Neural progenitor cell (in vitro differentiated cells): ENCODE measurements at regions not wholly inside any gene's neighbourhood (a gene's known extent, or its start where the extent isn't known, plus 50 kb on each side); places are given as distances from the start of the nearest gene placed in this dataset.
A peak's percentile ranks its signal among the peaks of the same experiment; 100 is the strongest.

ENCODE experiments used
- DNase-seq: peaks from one replicate; pipeline ENCODE4 v3.0.0-alpha.2; 2016; ENCODE audit warnings: low spot score
- H2AFZ ChIP-seq: fragments of 200-600 bp; sonication (generic); replicated peaks from 2 replicates; pipeline ENCODE4 v1.6.1; 2016; ENCODE audit warnings: antibody characterized with exemption
- H3F3A ChIP-seq: fragments of 200-600 bp; sonication (generic); 2 replicates; pipeline ENCODE4 v1.6.1; 2016; ENCODE audit warnings: antibody characterized with exemption, low read depth
- H3K27ac ChIP-seq: fragments of 200-600 bp; sonication (generic); 2 replicates; pipeline ENCODE4 v1.5.1; 2016; ENCODE audit warnings: mild to moderate bottlenecking
- H3K27me3 ChIP-seq: fragments of 200-600 bp; sonication (generic); 2 replicates; pipeline ENCODE4 v1.6.1; 2016; ENCODE audit warnings: mild to moderate bottlenecking, moderate library complexity
- H3K36me3 ChIP-seq: fragments of 200-600 bp; sonication (generic); 2 replicates; pipeline ENCODE4 v1.5.1; 2016
- H3K4me1 ChIP-seq: fragments of 200-600 bp; sonication (generic); 2 replicates; pipeline ENCODE4 v1.6.1; 2016; ENCODE audit warnings: mixed run types
- H3K4me2 ChIP-seq: fragments of 200-600 bp; sonication (generic); 2 replicates; pipeline ENCODE4 v1.6.1; 2016
- H3K4me3 ChIP-seq: fragments of 200-600 bp; sonication (generic); 2 replicates; pipeline ENCODE4 v1.5.1; 2016
- H3K79me2 ChIP-seq: fragments of 200-600 bp; sonication (generic); 2 replicates; pipeline ENCODE4 v1.6.1; 2016; ENCODE audit warnings: low read depth
- H3K9ac ChIP-seq: fragments of 200-600 bp; sonication (generic); 2 replicates; pipeline ENCODE4 v1.6.1; 2016
- H3K9me3 ChIP-seq: fragments of 200-600 bp; sonication (generic); 2 replicates; pipeline ENCODE4 v1.5.1; 2016; ENCODE audit warnings: low read depth
- H4K20me1 ChIP-seq: fragments of 200-600 bp; sonication (generic); 2 replicates; pipeline ENCODE4 v1.6.1; 2016; ENCODE audit warnings: low read depth
- H3K27ac Mint-ChIP-seq: 3 replicates; pipeline ENCODE4 v1.8.0; 2021; ENCODE audit warnings: mixed read lengths
- H3K27me3 Mint-ChIP-seq: 2 replicates; pipeline ENCODE4 v1.8.0; 2022; ENCODE audit warnings: low read depth, mild to moderate bottlenecking, inconsistent platforms, moderate library complexity, mixed read lengths; ENCODE audit not compliant: insufficient read depth
- H3K36me3 Mint-ChIP-seq: 3 replicates; pipeline ENCODE4 v1.8.0; 2021; ENCODE audit warnings: mixed read lengths
- H3K4me1 Mint-ChIP-seq: 3 replicates; pipeline ENCODE4 v1.8.0; 2021; ENCODE audit warnings: mixed read lengths
- H3K4me3 Mint-ChIP-seq: 3 replicates; pipeline ENCODE4 v1.8.0; 2021; ENCODE audit warnings: mild to moderate bottlenecking, moderate library complexity, mixed read lengths
- H3K9me3 Mint-ChIP-seq: 3 replicates; pipeline ENCODE4 v1.8.0; 2020; ENCODE audit warnings: mixed read lengths
- CTCF ChIP-seq: fragments of 200-600 bp; sonication (generic); IDR thresholded peaks from 2 replicates; pipeline ENCODE4 v1.5.1; 2017; ENCODE audit warnings: antibody characterized with exemption, mild to moderate bottlenecking
- EZH2 ChIP-seq: fragments of 200-600 bp; sonication (generic); IDR thresholded peaks from 2 replicates; pipeline ENCODE4 v1.6.1; 2017; ENCODE audit warnings: antibody characterized with exemption, mild to moderate bottlenecking, moderate library complexity
- EZH2phosphoT487 ChIP-seq: fragments of 200-600 bp; sonication (generic); IDR thresholded peaks from 2 replicates; pipeline ENCODE4 v1.6.1; 2017; ENCODE audit warnings: antibody characterized with exemption

- no peak for DNase-seq
- Mint-ChIP-seq H3K27ac (no peak overlapping the region), H3K4me3 (no peak overlapping the region), H3K4me1 (peaks cover 19% of the 10 kb centered on the region), H3K36me3 (no peaks in the 10 kb centered on the region), H3K9me3 (peaks cover 2% of the 10 kb centered on the region), H3K27me3 (peaks cover 9% of the 10 kb centered on the region)
- no peak overlapping the region for H3K4me3 ChIP-seq
- no peaks in the 10 kb centered on the region for H3K9me3 ChIP-seq
- H3K79me2 ChIP-seq: no peaks in the 10 kb centered on the region
- H3K36me3 ChIP-seq: no peaks in the 10 kb centered on the region
- no peak overlapping the region for H2AFZ ChIP-seq
- no peak overlapping the region for H3K4me2 ChIP-seq
- peaks cover 19% of the 10 kb centered on the region for H3K4me1 ChIP-seq
- H4K20me1 ChIP-seq: no peaks in the 10 kb centered on the region
- H3K27ac ChIP-seq: no peak overlapping the region
- H3K9ac ChIP-seq: no peak overlapping the region
- peaks cover 8% of the 10 kb centered on the region for H3F3A ChIP-seq
- peaks cover 11% of the 10 kb centered on the region for H3K27me3 ChIP-seq
- TF ChIP-seq EZH2phosphoT487 (no peak), CTCF (no peak), EZH2 (no peak)
Measured at GRCh38 chr9:95746408-95747180, 128.9 kb upstream of the ERCC6L2 start.

- H3K4me3 Mint-ChIP-seq: no peak overlapping the region
- no peak overlapping the region for H3K4me3 ChIP-seq
Measured at GRCh38 chr9:95742821-95743220, 132.7 kb upstream of the ERCC6L2 start.

GRCh38 chr9:95741631-95742030 lies 133.9 kb upstream of the ERCC6L2 start:
- Histone ChIP-seq H4K20me1 (no peaks in the 10 kb centered on the region), H3K9me3 (no peaks in the 10 kb centered on the region), H3K27me3 (no peaks in the 10 kb centered on the region), H2AFZ (no peak overlapping the region), H3F3A (peaks cover 10% of the 10 kb centered on the region), H3K4me3 (no peak overlapping the region), H3K36me3 (no peaks in the 10 kb centered on the region), H3K79me2 (no peaks in the 10 kb centered on the region), H3K27ac (no peak overlapping the region), H3K9ac (no peak overlapping the region), H3K4me2 (peak overlapping the region; percentile 45), H3K4me1 (peaks cover 15% of the 10 kb centered on the region)
- no peak for TF ChIP-seq CTCF
- TF ChIP-seq EZH2: no peak
- no peak for TF ChIP-seq EZH2phosphoT487
- Mint-ChIP-seq H3K9me3 (no peaks in the 10 kb centered on the region), H3K4me3 (no peak overlapping the region), H3K27me3 (peaks cover 7% of the 10 kb centered on the region), H3K27ac (no peak overlapping the region), H3K36me3 (no peaks in the 10 kb centered on the region), H3K4me1 (peaks cover 30% of the 10 kb centered on the region)
- no peak for DNase-seq

More at GRCh38 chr9:95742821-95743220, 132.7 kb upstream of the ERCC6L2 start:
- Histone ChIP-seq H3K27ac (no peak overlapping the region), H3K9me3 (no peaks in the 10 kb centered on the region), H2AFZ (peak overlapping the region; percentile 53), H3K4me1 (peaks cover 15% of the 10 kb centered on the region), H4K20me1 (no peaks in the 10 kb centered on the region), H3K4me2 (no peak overlapping the region), H3F3A (peaks cover 10% of the 10 kb centered on the region), H3K27me3 (no peaks in the 10 kb centered on the region), H3K9ac (no peak overlapping the region), H3K36me3 (no peaks in the 10 kb centered on the region), H3K79me2 (no peaks in the 10 kb centered on the region)
- H3K4me1 Mint-ChIP-seq: peaks cover 27% of the 10 kb centered on the region
- H3K27me3 Mint-ChIP-seq: peaks cover 6% of the 10 kb centered on the region
- no peaks in the 10 kb centered on the region for H3K9me3 Mint-ChIP-seq
- TF ChIP-seq CTCF (no peak), EZH2 (no peak), EZH2phosphoT487 (no peak)
- peak overlapping the region; percentile 47 for H3K27ac Mint-ChIP-seq
- no peaks in the 10 kb centered on the region for H3K36me3 Mint-ChIP-seq
- DNase-seq: no peak
